ENCODE measurements at regions not wholly inside any gene's neighbourhood (a gene's known extent, or its start where the extent isn't known, plus 50 kb on each side); places are given as distances from the start of the nearest gene placed in this dataset.

GRCh38 chr11:104610635-104611034, 287.6 kb downstream of the CASP12 start:
- ChIA-PET POLR2A (no interaction called here), CTCF (interaction anchor here (1.0 kb wide), 1 partner anchor 209 kb away, joined by 3 read pairs; no protein-coding TSS in a partner anchor)
- Histone ChIP-seq H3K4me3 (ENCODE audit: low read depth, low read length) (no peak overlapping the region), H3K9me3 (ENCODE audit: control insufficient read depth, insufficient read depth, low read depth, low read length) (no peaks in the 10 kb centered on the region), H3K4me1 (ENCODE audit: control insufficient read depth, insufficient read depth, low read length) (no peaks in the 10 kb centered on the region), H3K36me3 (ENCODE audit: control insufficient read depth in 2 of 2, insufficient read depth in 1 of 2, low read length in 2 of 2) (no peaks in the 10 kb centered on the region), H3K27ac (ENCODE audit: extremely low read depth, low read depth, low read length) (no peak overlapping the region)
- TF ChIP-seq OVOL3 (tag by site-specific recombination; IDR thresholded peaks at IDR 0.05) = no peak
- no peak for TF ChIP-seq KLF7 (tag by site-specific recombination; IDR thresholded peaks at IDR 0.05; ENCODE audit: borderline replicate concordance)
- no peak for TF ChIP-seq ZNF768 (tag by site-specific recombination; IDR thresholded peaks at IDR 0.05)
- TF ChIP-seq TCF7L2 (IDR thresholded peaks at IDR 0.05; ENCODE audit: borderline replicate concordance, low read depth, low read length) = no peak
- TF ChIP-seq, protein P1, sequence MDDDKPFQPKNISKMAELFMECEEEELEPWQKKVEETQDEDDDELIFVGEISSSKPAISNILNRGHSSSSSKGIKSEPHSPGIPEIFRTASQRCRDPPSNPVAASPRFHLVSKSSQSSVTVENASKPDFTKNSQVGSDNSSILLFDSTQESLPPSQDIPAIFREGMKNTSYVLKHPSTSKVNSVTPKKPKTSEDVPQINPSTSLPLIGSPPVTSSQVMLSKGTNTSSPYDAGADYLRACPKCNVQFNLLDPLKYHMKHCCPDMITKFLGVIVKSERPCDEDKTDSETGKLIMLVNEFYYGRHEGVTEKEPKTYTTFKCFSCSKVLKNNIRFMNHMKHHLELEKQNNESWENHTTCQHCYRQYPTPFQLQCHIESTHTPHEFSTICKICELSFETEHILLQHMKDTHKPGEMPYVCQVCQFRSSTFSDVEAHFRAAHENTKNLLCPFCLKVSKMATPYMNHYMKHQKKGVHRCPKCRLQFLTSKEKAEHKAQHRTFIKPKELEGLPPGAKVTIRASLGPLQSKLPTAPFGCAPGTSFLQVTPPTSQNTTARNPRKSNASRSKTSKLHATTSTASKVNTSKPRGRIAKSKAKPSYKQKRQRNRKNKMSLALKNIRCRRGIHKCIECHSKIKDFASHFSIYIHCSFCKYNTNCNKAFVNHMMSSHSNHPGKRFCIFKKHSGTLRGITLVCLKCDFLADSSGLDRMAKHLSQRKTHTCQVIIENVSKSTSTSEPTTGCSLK (tag by site-specific recombination; IDR thresholded peaks at IDR 0.05) = no peak
- TF ChIP-seq, protein P2, sequence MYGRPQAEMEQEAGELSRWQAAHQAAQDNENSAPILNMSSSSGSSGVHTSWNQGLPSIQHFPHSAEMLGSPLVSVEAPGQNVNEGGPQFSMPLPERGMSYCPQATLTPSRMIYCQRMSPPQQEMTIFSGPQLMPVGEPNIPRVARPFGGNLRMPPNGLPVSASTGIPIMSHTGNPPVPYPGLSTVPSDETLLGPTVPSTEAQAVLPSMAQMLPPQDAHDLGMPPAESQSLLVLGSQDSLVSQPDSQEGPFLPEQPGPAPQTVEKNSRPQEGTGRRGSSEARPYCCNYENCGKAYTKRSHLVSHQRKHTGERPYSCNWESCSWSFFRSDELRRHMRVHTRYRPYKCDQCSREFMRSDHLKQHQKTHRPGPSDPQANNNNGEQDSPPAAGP (tag by site-specific recombination; IDR thresholded peaks at IDR 0.05) = no peak
- no peak for TF ChIP-seq MEIS1 (CRISPR knock-in tag; IDR thresholded peaks at IDR 0.05; ENCODE audit: borderline replicate concordance)
- TF ChIP-seq, protein P3, sequence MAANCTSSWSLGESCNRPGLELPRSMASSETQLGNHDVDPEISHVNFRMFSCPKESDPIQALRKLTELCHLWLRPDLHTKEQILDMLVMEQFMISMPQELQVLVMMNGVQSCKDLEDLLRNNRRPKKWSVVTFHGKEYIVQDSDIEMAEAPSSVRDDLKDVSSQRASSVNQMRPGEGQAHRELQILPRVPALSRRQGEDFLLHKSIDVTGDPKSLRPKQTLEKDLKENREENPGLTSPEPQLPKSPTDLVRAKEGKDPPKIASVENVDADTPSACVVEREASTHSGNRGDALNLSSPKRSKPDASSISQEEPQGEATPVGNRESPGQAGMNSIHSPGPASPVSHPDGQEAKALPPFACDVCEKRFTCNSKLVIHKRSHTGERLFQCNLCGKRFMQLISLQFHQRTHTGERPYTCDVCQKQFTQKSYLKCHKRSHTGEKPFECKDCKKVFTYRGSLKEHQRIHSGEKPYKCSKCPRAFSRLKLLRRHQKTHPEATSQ (tag by site-specific recombination; IDR thresholded peaks at IDR 0.05) = no peak
- no peak for TF ChIP-seq ZNF391 (tag by site-specific recombination; IDR thresholded peaks at IDR 0.05; ENCODE audit: borderline replicate concordance, low read depth)
- no peak for TF ChIP-seq BCL11B (tag by site-specific recombination; IDR thresholded peaks at IDR 0.05; ENCODE audit: low read depth)
- no peak for TF ChIP-seq PRDM6 (tag by site-specific recombination; IDR thresholded peaks at IDR 0.05)
- no peak for TF ChIP-seq ZNF585B (tag by site-specific recombination; IDR thresholded peaks at IDR 0.05)
- no peak for TF ChIP-seq PRDM10 (tag by site-specific recombination; IDR thresholded peaks at IDR 0.05)
- no peak for TF ChIP-seq ZNF211 (tag by site-specific recombination; IDR thresholded peaks at IDR 0.05; ENCODE audit: low read depth)
- TF ChIP-seq ZNF624 (tag by site-specific recombination; IDR thresholded peaks at IDR 0.05) = no peak
- no peak for TF ChIP-seq ZBTB48 (tag by site-specific recombination; IDR thresholded peaks at IDR 0.05)

Measured in HEK293 (cell line).